ENCODE measurements at regions not wholly inside any gene's neighbourhood (a gene's known extent, or its start where the extent isn't known, plus 50 kb on each side); places are given as distances from the start of the nearest gene placed in this dataset.

GRCh38 chr2:51990684-51991083, 958.8 kb upstream of the NRXN1 start:
- intact Hi-C loops (cut with DNase I) = no loop called here
- Histone ChIP-seq H3K9me3 (no peaks in the 10 kb centered on the region), H3K27me3 (ENCODE audit: low read depth) (no peaks in the 10 kb centered on the region), H3K36me3 (no peaks in the 10 kb centered on the region), H3K27ac (no peak overlapping the region), H3K4me3 (no peak overlapping the region), H3K4me1 (no peaks in the 10 kb centered on the region)
- no peak for TF ChIP-seq CTCF (IDR thresholded peaks at IDR 0.05)
- ATAC-seq (no peak), DNase-seq (no peak)

- Histone ChIP-seq H3K4me3 (no peak overlapping the region), H3K36me3 (no peaks in the 10 kb centered on the region), H3K27me3 (ENCODE audit: low read depth) (no peaks in the 10 kb centered on the region), H3K27ac (no peak overlapping the region), H3K4me1 (no peaks in the 10 kb centered on the region), H3K9me3 (no peaks in the 10 kb centered on the region)
- ATAC-seq (no peak), DNase-seq (no peak)
- no peak for TF ChIP-seq CTCF (IDR thresholded peaks at IDR 0.05)
- intact Hi-C loops (cut with DNase I) = no loop called here
Measured at GRCh38 chr2:51986101-51986500, 954.2 kb upstream of the NRXN1 start.

DNA sequence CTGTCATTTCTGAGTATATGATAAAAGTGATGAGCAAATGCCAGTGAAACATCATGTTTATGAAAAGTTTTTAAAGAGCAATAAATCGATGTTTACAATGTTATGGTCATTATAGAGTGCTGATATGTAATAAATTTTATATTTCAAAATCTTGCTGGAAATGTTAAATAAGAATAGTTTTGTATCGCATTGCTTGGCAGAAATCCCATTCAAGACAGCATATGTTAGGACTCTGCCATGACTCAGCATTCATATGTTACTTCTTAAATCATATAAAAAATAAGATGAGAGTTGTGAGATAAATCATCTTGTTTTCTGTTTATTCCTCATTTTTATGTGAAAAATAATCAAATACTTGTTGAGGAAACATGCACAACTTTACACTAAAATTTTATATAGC, 949.9 kb upstream of the NRXN1 start:
- Histone ChIP-seq H3K9me3 (no peaks in the 10 kb centered on the region), H3K4me1 (no peaks in the 10 kb centered on the region), H3K27ac (no peak overlapping the region), H3K27me3 (ENCODE audit: low read depth) (no peaks in the 10 kb centered on the region), H3K36me3 (no peaks in the 10 kb centered on the region), H3K4me3 (no peak overlapping the region)
- DNase-seq (no peak), ATAC-seq (no peak)
- intact Hi-C loops (cut with DNase I) = no loop called here
- TF ChIP-seq CTCF (IDR thresholded peaks at IDR 0.05) = no peak

DNA sequence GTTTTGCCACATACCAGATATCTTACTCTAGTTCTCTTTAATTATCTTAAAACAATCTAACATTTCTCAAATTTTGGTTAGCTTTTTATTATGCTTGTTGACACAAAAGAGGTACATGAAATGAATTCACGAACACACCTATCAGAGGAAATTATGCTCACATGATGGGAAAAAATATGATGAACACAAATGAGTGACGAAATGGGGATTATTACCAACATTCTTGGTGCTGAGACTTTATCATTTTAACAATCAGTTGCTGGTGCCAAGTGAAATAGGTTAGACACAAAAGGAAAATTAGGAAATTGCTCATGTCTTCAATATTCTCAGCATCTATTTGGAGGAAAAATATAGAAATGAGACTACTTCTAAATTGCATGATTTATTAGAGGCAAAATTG, 944.7 kb upstream of the NRXN1 start:
- ATAC-seq = no peak
- intact Hi-C loops (cut with DNase I) = no loop called here
- no peaks in the 10 kb centered on the region for H3K4me1 ChIP-seq
- H3K27ac ChIP-seq = no peak overlapping the region
- no peaks in the 10 kb centered on the region for H3K36me3 ChIP-seq
- H3K27me3 ChIP-seq (ENCODE audit: low read depth) = no peaks in the 10 kb centered on the region
- no peak for TF ChIP-seq CTCF (IDR thresholded peaks at IDR 0.05)
- H3K9me3 ChIP-seq = no peaks in the 10 kb centered on the region
- no peak for DNase-seq
- H3K4me3 ChIP-seq = no peak overlapping the region

DNA sequence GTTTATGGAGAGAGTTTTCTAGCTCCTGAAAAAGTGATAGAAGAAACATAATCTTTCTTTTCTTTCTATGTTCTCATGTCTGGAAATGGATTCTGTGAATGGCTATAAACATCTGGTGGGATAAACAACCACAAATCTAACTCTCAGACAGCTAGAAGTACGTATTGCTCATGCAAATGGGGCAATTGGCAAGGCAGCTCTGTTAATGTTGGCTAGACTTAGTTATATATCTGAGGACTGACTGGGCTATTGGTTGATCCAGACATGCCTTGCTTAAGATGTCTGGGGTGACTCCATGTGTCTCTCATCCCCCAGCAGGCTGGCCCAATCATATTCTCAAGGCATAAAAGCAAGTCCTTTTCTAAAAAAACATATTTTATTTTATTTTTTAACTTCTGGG, 939.2 kb upstream of the NRXN1 start:
- H3K9me3 ChIP-seq = no peaks in the 10 kb centered on the region
- ATAC-seq (no peak), DNase-seq (no peak)
- H3K27ac ChIP-seq = no peak overlapping the region
- no peaks in the 10 kb centered on the region for H3K36me3 ChIP-seq
- no peaks in the 10 kb centered on the region for H3K27me3 ChIP-seq (ENCODE audit: low read depth)
- intact Hi-C loops (cut with DNase I) = no loop called here
- no peak for TF ChIP-seq CTCF (IDR thresholded peaks at IDR 0.05)
- H3K4me1 ChIP-seq = no peaks in the 10 kb centered on the region
- no peak overlapping the region for H3K4me3 ChIP-seq

DNA sequence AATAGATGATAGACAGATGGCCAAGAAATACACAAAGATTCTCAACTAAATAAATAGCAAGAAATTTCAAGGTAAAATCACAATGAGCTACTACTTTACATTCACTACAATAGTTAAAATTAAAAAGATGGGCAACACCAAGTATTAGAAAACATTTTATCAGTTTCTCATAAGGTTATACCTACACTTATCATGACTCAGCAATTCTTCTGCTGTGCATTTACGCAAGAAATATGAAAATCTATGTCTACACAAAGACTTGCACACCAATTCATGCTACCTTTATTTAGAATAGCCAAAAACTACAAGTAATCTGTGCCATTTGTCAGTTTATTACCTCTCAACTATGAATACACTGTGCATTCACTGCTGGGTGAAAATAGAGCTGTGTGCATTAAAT, 937.4 kb upstream of the NRXN1 start:
- H3K27me3 ChIP-seq (ENCODE audit: low read depth) = no peaks in the 10 kb centered on the region
- DNase-seq (no peak), ATAC-seq (no peak)
- H3K9me3 ChIP-seq = no peaks in the 10 kb centered on the region
- no peak overlapping the region for H3K4me3 ChIP-seq
- TF ChIP-seq CTCF (IDR thresholded peaks at IDR 0.05) = no peak
- H3K36me3 ChIP-seq = no peaks in the 10 kb centered on the region
- intact Hi-C loops (cut with DNase I) = no loop called here
- H3K27ac ChIP-seq = no peak overlapping the region
- no peaks in the 10 kb centered on the region for H3K4me1 ChIP-seq
